ENCODE measurements at regions not wholly inside any gene's neighbourhood (a gene's known extent, or its start where the extent isn't known, plus 50 kb on each side); places are given as distances from the start of the nearest gene placed in this dataset.

DNA sequence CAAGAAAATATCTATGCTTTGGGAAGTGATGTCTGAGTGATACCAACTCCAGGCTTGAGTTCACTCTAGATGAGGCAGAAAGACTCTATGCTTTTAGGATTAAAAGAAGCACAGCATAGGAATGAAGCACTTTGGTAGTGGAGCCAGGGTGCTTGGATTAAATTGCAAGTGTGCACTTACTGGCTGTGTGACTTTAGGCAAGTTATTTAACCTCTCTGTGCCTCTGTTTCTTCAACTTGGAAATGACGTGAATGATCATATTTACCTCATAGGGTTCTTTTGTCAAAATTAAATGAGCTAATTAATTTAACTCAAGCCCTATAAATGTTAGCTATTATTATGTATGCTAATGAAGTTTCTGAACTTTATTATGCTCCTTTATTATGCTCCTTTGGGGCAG lies 446.1 kb downstream of the TTLL7 start:
- TF ChIP-seq FOXP2 (optimal IDR thresholded peaks at IDR 0.05; ENCODE audit: borderline replicate concordance, extremely low read depth, extremely low read length, insufficient read depth) = no peak
- no peak for TF ChIP-seq SIN3A (IDR thresholded peaks at IDR 0.05; ENCODE audit: borderline replicate concordance, insufficient read depth, low read length)

DNA sequence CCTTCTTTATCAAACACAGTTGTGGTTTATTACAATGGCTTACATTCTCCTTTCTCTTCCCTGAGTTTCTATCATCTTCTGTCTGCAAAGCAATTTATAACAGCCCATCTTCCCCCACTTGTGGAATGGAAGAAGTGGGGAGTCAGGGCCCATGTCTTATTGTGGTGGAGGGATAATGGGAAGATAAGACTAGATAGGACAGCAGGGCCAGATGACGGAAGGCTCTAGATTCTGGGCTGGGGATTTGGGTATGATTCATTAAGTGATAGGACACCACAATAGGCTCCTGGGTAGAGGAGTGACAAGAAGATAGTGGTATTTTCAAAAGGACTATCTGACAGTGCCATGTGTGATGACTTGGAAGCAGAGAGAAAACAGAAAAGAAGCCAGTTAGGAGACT lies 450.6 kb downstream of the TTLL7 start:
- no peak for TF ChIP-seq TAF1 (IDR thresholded peaks at IDR 0.05; ENCODE audit: borderline replicate concordance, insufficient read depth, low read length)
- no peak for TF ChIP-seq POLR2AphosphoS5 (IDR thresholded peaks at IDR 0.05; ENCODE audit: low read depth, low read length)
- TF ChIP-seq FOXP2 (optimal IDR thresholded peaks at IDR 0.05; ENCODE audit: borderline replicate concordance, extremely low read depth, extremely low read length, insufficient read depth) = no peak
- TF ChIP-seq SIN3A (IDR thresholded peaks at IDR 0.05; ENCODE audit: borderline replicate concordance, insufficient read depth, low read length) = no peak
- TF ChIP-seq, protein P1, sequence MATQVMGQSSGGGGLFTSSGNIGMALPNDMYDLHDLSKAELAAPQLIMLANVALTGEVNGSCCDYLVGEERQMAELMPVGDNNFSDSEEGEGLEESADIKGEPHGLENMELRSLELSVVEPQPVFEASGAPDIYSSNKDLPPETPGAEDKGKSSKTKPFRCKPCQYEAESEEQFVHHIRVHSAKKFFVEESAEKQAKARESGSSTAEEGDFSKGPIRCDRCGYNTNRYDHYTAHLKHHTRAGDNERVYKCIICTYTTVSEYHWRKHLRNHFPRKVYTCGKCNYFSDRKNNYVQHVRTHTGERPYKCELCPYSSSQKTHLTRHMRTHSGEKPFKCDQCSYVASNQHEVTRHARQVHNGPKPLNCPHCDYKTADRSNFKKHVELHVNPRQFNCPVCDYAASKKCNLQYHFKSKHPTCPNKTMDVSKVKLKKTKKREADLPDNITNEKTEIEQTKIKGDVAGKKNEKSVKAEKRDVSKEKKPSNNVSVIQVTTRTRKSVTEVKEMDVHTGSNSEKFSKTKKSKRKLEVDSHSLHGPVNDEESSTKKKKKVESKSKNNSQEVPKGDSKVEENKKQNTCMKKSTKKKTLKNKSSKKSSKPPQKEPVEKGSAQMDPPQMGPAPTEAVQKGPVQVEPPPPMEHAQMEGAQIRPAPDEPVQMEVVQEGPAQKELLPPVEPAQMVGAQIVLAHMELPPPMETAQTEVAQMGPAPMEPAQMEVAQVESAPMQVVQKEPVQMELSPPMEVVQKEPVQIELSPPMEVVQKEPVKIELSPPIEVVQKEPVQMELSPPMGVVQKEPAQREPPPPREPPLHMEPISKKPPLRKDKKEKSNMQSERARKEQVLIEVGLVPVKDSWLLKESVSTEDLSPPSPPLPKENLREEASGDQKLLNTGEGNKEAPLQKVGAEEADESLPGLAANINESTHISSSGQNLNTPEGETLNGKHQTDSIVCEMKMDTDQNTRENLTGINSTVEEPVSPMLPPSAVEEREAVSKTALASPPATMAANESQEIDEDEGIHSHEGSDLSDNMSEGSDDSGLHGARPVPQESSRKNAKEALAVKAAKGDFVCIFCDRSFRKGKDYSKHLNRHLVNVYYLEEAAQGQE (IDR thresholded peaks at IDR 0.05; ENCODE audit: insufficient read depth in 1 of 2, low read depth in 2 of 2, low read length in 2 of 2) = no peak

DNA sequence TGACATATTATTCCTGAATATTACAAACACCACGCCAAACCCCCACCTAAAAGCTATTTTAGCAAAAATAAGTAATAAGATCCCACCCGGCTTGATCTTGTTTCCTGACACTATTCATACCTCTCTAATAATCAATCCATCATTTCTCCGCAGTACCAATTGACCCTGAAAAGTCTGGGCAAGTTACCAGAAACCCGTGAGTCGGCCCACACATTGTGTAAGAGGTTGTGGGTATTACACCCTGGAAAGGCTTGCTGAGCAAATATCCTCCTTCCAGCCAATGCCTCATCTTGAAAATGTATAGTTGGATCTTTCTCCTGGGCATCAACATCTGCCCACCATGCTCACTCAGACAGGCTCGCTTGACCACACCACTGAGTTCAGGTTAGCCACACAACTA lies 451.0 kb downstream of the TTLL7 start:
- TF ChIP-seq SIN3A (IDR thresholded peaks at IDR 0.05; ENCODE audit: borderline replicate concordance, insufficient read depth, low read length) (no peak), POLR2AphosphoS5 (IDR thresholded peaks at IDR 0.05; ENCODE audit: low read depth, low read length) (no peak), TAF1 (IDR thresholded peaks at IDR 0.05; ENCODE audit: borderline replicate concordance, insufficient read depth, low read length) (no peak), FOXP2 (optimal IDR thresholded peaks at IDR 0.05; ENCODE audit: borderline replicate concordance, extremely low read depth, extremely low read length, insufficient read depth) (no peak)
- TF ChIP-seq, protein P1 (IDR thresholded peaks at IDR 0.05; ENCODE audit: insufficient read depth in 1 of 2, low read depth in 2 of 2, low read length in 2 of 2) = no peak

DNA sequence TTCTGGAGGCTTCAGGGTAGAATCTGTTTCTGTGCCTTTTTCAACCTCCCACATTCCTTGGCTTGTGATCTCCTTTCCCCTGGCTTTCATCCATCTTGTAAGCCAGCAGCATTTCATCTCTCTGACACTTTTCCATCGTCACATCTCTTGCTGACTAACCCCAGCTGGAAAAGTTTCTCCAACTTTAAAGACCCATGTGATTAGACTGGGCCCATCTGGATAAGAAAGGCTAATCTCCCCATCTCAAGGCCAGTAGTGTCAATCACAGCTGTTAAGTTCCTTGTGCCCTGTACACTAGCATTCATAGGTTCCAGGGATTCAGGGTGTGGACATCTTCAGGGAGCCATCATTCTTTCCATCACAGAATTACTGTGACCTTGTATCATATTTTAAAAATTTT lies 452.1 kb downstream of the TTLL7 start:
- TF ChIP-seq FOXP2 (optimal IDR thresholded peaks at IDR 0.05; ENCODE audit: borderline replicate concordance, extremely low read depth, extremely low read length, insufficient read depth) (no peak), TAF1 (IDR thresholded peaks at IDR 0.05; ENCODE audit: borderline replicate concordance, insufficient read depth, low read length) (no peak), SIN3A (IDR thresholded peaks at IDR 0.05; ENCODE audit: borderline replicate concordance, insufficient read depth, low read length) (no peak), POLR2AphosphoS5 (IDR thresholded peaks at IDR 0.05; ENCODE audit: low read depth, low read length) (no peak)
- TF ChIP-seq, protein P1 (IDR thresholded peaks at IDR 0.05; ENCODE audit: insufficient read depth in 1 of 2, low read depth in 2 of 2, low read length in 2 of 2) = no peak

DNA sequence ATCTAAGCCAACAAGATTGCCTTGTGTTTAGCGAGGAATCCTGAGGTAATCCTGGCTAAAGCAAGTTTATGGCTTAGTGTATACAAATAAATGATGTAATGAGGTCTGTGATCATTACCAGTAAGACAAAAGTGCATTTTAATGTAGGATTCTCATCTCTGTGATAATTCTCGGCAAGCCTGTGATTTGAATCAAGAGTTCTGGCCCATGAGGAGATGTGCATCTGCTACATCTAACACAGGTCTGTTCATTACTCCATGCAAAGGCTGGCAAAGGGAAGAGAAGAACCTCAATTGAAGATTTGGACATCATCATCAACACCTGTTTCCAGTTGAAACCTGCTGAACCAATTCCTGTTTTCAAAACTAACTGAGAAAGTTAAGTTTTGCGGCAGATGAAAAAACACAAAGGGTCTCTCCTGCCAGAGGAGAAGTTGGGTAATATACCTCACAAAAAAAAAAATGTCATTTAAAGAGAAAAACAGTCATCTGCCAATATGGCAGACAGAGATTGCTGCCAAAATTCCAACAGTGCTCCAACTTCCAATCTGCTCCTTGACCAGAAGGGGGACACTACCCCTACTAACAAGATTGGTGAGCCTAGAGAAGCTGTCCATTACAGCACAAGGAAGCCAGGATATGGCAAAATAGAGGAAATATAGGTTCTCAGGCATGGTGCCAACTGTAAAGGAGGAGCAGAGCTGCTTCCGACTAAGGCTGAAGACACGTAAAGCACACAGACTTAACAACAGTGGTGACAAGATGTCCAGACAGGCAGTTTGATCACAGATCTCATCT lies 453.7 kb downstream of the TTLL7 start:
- TF ChIP-seq SIN3A (IDR thresholded peaks at IDR 0.05; ENCODE audit: borderline replicate concordance, insufficient read depth, low read length) (no peak), TAF1 (IDR thresholded peaks at IDR 0.05; ENCODE audit: borderline replicate concordance, insufficient read depth, low read length) (no peak), FOXP2 (optimal IDR thresholded peaks at IDR 0.05; ENCODE audit: borderline replicate concordance, extremely low read depth, extremely low read length, insufficient read depth) (no peak)
- TF ChIP-seq, protein P1 (IDR thresholded peaks at IDR 0.05; ENCODE audit: insufficient read depth in 1 of 2, low read depth in 2 of 2, low read length in 2 of 2) = peak in 1 of 2 experiments; percentile 55; a peak in 1 of 4 replicates
